Activated T-cell treated with anti-CD3 and anti-CD28 coated beads for 48 hours (primary cell): ENCODE measurements at regions not wholly inside any gene's neighbourhood (a gene's known extent, or its start where the extent isn't known, plus 50 kb on each side); places are given as distances from the start of the nearest gene placed in this dataset.

ENCODE experiments used
- DNase-seq: peaks from one replicate; pipeline ENCODE4 v3.0.0-alpha.2; 2020; ENCODE audit warnings: low read depth

- no peak for DNase-seq
Measured at GRCh38 chr14:24693353-24693737, 59.4 kb upstream of the GZMB start.

GRCh38 chr14:24692382-24693352 lies 58.7 kb upstream of the GZMB start:
- DNase-seq: peak; percentile 43

- DNase-seq: no peak
Measured at GRCh38 chr14:24690492-24690891, 56.5 kb upstream of the GZMB start.

GRCh38 chr14:24688030-24688658 lies 54.2 kb upstream of the GZMB start:
- DNase-seq: no peak
